K562 (cell line): ENCODE measurements at regions not wholly inside any gene's neighbourhood (a gene's known extent, or its start where the extent isn't known, plus 50 kb on each side); places are given as distances from the start of the nearest gene placed in this dataset.

ENCODE experiments used
- ATF1 ChIP-seq, 2 experiments: fragments of 450-650 bp in 1 of 2; IDR thresholded peaks; 2 replicates each; pipeline ENCODE4 v1.6.1; 2016; ENCODE audit warnings: missing compliant biosample characterization in 1 of 2, missing genetic modification characterization in 1 of 2
- BHLHE40 ChIP-seq: IDR thresholded peaks from 2 replicates; pipeline ENCODE4 v1.6.1; 2011; ENCODE audit warnings: low read length, improper control_type of control experiment
- CBX8 ChIP-seq: fragments of 200-600 bp; sonication (generic); IDR thresholded peaks from 2 replicates; pipeline ENCODE4 v1.6.1; 2012; ENCODE audit warnings: borderline replicate concordance, mixed run types, low read depth, mild to moderate bottlenecking, moderate library complexity, mixed read lengths, low read length, control low read depth, inconsistent platforms; ENCODE audit not compliant: poor library complexity, severe bottlenecking; ENCODE audit errors: extremely low read depth
- CTCF ChIP-seq, 3 experiments: IDR thresholded peaks in 2 of 3; conservative IDR thresholded peaks in 1 of 3; 2 replicates each; pipeline ENCODE4 v1.5.1; 2011 to 2012; ENCODE audit warnings: low read length in 3 of 3, mild to moderate bottlenecking in 3 of 3, control low read depth in 2 of 3, improper control_type of control experiment in 1 of 3, inconsistent platforms in 1 of 3, low read depth in 1 of 3, mixed read lengths in 1 of 3, moderate library complexity in 1 of 3; ENCODE audit not compliant: insufficient read depth in 2 of 3
- EP300 ChIP-seq: IDR thresholded peaks from 2 replicates; pipeline ENCODE4 v1.6.1; 2012; ENCODE audit warnings: low read length, improper control_type of control experiment
- ETS2 ChIP-seq: IDR thresholded peaks from 2 replicates; pipeline ENCODE4 v1.6.1; 2016; ENCODE audit warnings: borderline replicate concordance, missing genetic modification characterization, mild to moderate bottlenecking, moderate library complexity, missing compliant biosample characterization; ENCODE audit not compliant: poor library complexity, severe bottlenecking
- NBN ChIP-seq: fragments of 450-650 bp; IDR thresholded peaks from 2 replicates; pipeline ENCODE4 v1.6.1; 2016; ENCODE audit warnings: low read depth, mild to moderate bottlenecking
- POLR2A ChIP-seq: fragments of 450-650 bp; conservative IDR thresholded peaks from 2 replicates; pipeline ENCODE4 v1.6.1; 2016
- RB1 ChIP-seq: fragments of 450-650 bp; IDR thresholded peaks from 2 replicates; pipeline ENCODE4 v1.6.1; 2017; ENCODE audit warnings: low read depth, mild to moderate bottlenecking
- THRAP3 ChIP-seq: fragments of 450-650 bp; IDR thresholded peaks from 2 replicates; pipeline ENCODE4 v1.6.1; 2016; ENCODE audit warnings: mild to moderate bottlenecking, inconsistent platforms, borderline replicate concordance
- ZNF699 ChIP-seq: fragments of 250-450 bp; sonication (Bioruptor Pico); IDR thresholded peaks from 2 replicates; pipeline ENCODE4 v1.8.0; 2021; ENCODE audit warnings: mild to moderate bottlenecking, moderate library complexity; ENCODE audit not compliant: insufficient replicate concordance
- ZNF76 ChIP-seq: fragments of 250-450 bp; sonication (Bioruptor Pico); IDR thresholded peaks from 2 replicates; pipeline ENCODE4 v1.4.0; 2020; ENCODE audit warnings: mild to moderate bottlenecking, moderate library complexity, borderline replicate concordance

- TF ChIP-seq ZNF76 (no peak), NBN (no peak), EP300 (no peak), CTCF (IDR thresholded peaks at IDR 0.05 in 2 of 3, conservative IDR thresholded peaks at IDR 0.05 in 1 of 3; ENCODE audit: insufficient read depth in 2 of 3, low read depth in 1 of 3, low read length in 3 of 3) (no peak), BHLHE40 (no peak), ATF1 (CRISPR knock-in tag; IDR thresholded peaks at IDR 0.05) (no peak), ATF1 (tag; IDR thresholded peaks at IDR 0.05) (no peak), ZNF699 (CRISPR knock-in tag) (no peak), THRAP3 (no peak), RB1 (no peak), CBX8 (no peak), ETS2 (tag) (no peak), POLR2A (no peak)
Observed at GRCh38 chr22:48288376-48288940, 1526.0 kb downstream of the TBC1D22A start.
